Activated T-cell treated with anti-CD3 and anti-CD28 coated beads, Interleukin-2, amount 50 U/mL, for 72 hours (primary cell): ENCODE measurements at regions not wholly inside any gene's neighbourhood (a gene's known extent, or its start where the extent isn't known, plus 50 kb on each side); places are given as distances from the start of the nearest gene placed in this dataset.
"Not testable (repeated sequence)": the region's sequence is repeated elsewhere in the genome, so short reads cannot be mapped to it uniquely, and the experiment has no call there.

ENCODE experiments used
- ATAC-seq, 2 donors: fragments of 150-1000 bp; cut with Tn5 transposase; replicated peaks in 1 of 2; 2 replicates each; pipeline ENCODE4 v1.10.0; 2021; ENCODE audit warnings: moderate library complexity in 2 of 2, mild to moderate bottlenecking in 1 of 2
- DNase-seq, 2 donors: peaks; one replicate each; pipeline ENCODE4 v3.0.0; 2021 to 2022; ENCODE audit warnings: mixed read lengths in 1 of 2
- H3K27ac Mint-ChIP-seq: one replicate; pipeline ENCODE4 v1.8.0; 2022; ENCODE audit warnings: mild to moderate bottlenecking, moderate library complexity, mixed read lengths
- H3K27me3 Mint-ChIP-seq: one replicate; pipeline ENCODE4 v1.8.0; 2022; ENCODE audit warnings: low read depth, mixed read lengths
- H3K36me3 Mint-ChIP-seq, 2 donors: one replicate each; pipeline ENCODE4 v1.8.0; 2022; ENCODE audit warnings: mixed read lengths in 2 of 2, mild to moderate bottlenecking in 1 of 2; ENCODE audit not compliant: insufficient read depth in 2 of 2
- H3K4me1 Mint-ChIP-seq: one replicate; pipeline ENCODE4 v1.8.0; 2022; ENCODE audit warnings: low read depth, mixed read lengths
- H3K4me3 Mint-ChIP-seq, 2 donors: one replicate each; pipeline ENCODE4 v1.8.0; 2022; ENCODE audit warnings: mild to moderate bottlenecking in 2 of 2, mixed read lengths in 2 of 2, moderate library complexity in 2 of 2
- H3K9me3 Mint-ChIP-seq, 2 donors: one replicate each; pipeline ENCODE4 v1.8.0; 2022; ENCODE audit warnings: mixed read lengths in 2 of 2

- H3K4me3 Mint-ChIP-seq, result no peak overlapping the region
These were observed 170.7 kb upstream of the XIST start for GRCh38 chrX:74023203-74023602.

DNA sequence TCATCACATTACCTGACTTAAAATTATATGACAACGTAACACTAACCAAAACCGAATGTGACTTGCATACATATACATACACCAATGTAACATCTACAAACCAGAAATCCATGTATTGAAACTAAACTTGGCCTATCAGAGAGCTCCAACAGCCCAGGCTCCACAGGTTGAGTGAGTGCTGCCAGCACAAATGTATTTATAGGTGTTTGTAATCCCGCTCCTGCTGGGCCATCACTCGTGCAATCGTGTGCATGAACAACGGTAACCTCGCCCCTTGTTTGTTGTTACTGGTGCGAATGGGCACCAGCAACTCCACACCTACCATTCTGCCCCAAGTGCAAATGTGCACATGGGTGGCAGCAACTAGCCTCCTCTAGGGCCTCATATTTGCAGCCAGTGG, 165.7 kb upstream of the XIST start:
- ATAC-seq (no peak), DNase-seq (no peak)
- Mint-ChIP-seq H3K27me3 (peaks cover 6% of the 10 kb centered on the region), H3K4me1 (peaks cover 5% of the 10 kb centered on the region), H3K36me3 (no peaks in the 10 kb centered on the region), H3K27ac (no peak overlapping the region), H3K9me3 (no peaks in the 10 kb centered on the region), H3K4me3 (no peak overlapping the region)

More at GRCh38 chrX:74023203-74023602, 170.7 kb upstream of the XIST start:
- Mint-ChIP-seq H3K27ac (no peak overlapping the region), H3K9me3 (peaks cover 3 to 5% of the 10 kb centered on the region in 2 donors), H3K27me3 (peaks cover 6% of the 10 kb centered on the region), H3K4me1 (no peaks in the 10 kb centered on the region), H3K36me3 (peaks cover 0 to 3% of the 10 kb centered on the region in 2 donors)
- ATAC-seq, result no peak
- no peak for DNase-seq

DNA sequence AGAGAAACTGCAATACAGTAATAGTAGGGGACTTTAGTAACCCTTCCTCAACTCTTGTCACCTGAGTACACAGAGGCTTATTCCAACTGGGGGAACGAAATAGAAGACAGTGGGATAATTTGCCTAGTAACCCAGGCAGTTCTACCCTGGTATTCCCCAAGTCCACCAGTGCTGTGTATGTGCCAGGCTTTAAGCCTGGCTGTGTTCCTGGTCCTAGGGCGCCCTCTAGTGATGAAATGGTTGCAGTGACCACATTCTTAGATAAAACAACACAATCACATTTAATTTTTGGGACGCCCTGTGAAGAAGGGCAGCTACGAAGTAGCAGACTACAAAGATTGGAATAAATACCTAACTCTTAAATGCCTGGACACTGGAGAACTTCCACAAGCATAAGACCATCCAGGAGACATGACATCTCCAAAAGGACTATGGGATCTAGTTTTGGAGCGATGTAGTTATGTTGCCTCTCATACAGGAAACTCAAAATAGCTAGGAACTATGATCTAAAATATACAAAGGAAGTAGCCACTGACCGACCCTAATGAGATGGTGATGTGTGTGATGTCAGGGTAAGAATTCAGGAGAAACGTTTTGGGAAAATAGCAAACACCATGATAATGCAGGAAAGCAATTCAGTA, 163.0 kb upstream of the XIST start:
- peak; percentile 59 to 62 for DNase-seq
- peak; percentile 64 to 86 for ATAC-seq
- peak overlapping the region; percentile 54 for H3K27ac Mint-ChIP-seq
- no peaks in the 10 kb centered on the region for H3K27me3 Mint-ChIP-seq
- H3K4me1 Mint-ChIP-seq, result peaks cover 5% of the 10 kb centered on the region
- no peaks in the 10 kb centered on the region for H3K9me3 Mint-ChIP-seq
- no peak overlapping the region for H3K4me3 Mint-ChIP-seq
- H3K36me3 Mint-ChIP-seq, result no peaks in the 10 kb centered on the region

DNA sequence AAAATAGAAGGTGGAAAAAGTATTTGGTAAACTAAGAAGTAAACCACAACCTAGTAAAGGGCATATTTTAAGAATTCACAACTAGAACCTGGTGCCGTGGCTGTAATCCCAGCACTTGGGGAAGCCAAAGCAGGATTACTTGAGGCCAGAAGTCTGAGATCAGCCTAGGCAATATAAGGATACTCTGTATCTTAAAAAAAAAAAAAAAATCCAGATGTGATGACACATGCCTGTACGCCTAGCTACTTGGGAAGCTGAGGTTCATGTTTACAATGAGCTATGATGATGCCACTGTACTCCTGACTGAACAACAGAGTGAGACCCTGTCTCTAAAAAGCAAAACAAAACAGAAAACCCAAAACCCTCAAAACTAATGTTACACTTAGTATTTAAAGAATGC, 156.5 kb upstream of the XIST start:
- DNase-seq (no peak), ATAC-seq (no peak)
- peaks cover 0 to 2% of the 10 kb centered on the region in 2 donors for H3K9me3 Mint-ChIP-seq
- no peaks in the 10 kb centered on the region for H3K4me1 Mint-ChIP-seq
- no peaks in the 10 kb centered on the region for H3K27me3 Mint-ChIP-seq
- H3K27ac Mint-ChIP-seq, result no peak overlapping the region
- no peak overlapping the region for H3K4me3 Mint-ChIP-seq
- H3K36me3 Mint-ChIP-seq, result peaks cover 3 to 9% of the 10 kb centered on the region in 2 donors

DNA sequence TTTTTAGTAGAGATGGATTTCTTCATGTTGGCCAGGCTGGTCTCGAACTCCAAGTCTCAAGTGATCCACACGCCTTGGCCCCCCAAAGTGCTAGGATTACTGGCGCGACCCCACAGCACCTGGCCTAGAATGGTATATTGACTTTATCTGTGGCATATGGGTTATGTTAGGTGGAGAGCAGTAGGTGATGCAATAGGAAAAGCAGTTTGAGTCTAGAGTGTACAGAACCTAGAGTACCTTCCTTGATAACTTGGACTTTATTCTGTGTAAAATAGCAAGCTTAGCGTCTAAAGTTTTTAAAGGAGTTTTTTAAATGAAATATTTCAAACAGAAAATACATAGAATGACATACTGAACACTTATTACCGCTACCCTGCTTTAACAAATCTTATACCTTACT, 139.5 kb upstream of the XIST start:
- DNase-seq (no peak), ATAC-seq (no peak)
- H3K36me3 Mint-ChIP-seq, result peaks cover 7 to 25% of the 10 kb centered on the region in 2 donors
- no peaks in the 10 kb centered on the region for H3K9me3 Mint-ChIP-seq
- H3K4me1 Mint-ChIP-seq, result peaks cover 5% of the 10 kb centered on the region
- H3K27ac Mint-ChIP-seq, result no peak overlapping the region
- no peak overlapping the region for H3K4me3 Mint-ChIP-seq
- H3K27me3 Mint-ChIP-seq, result no peaks in the 10 kb centered on the region

- no peak for DNase-seq
- Mint-ChIP-seq H3K4me1 (peaks cover 5% of the 10 kb centered on the region), H3K9me3 (no peaks in the 10 kb centered on the region), H3K27ac (no peak overlapping the region), H3K36me3 (peaks cover 4 to 26% of the 10 kb centered on the region in 2 donors), H3K4me3 (no peak overlapping the region), H3K27me3 (no peaks in the 10 kb centered on the region)
- no peak for ATAC-seq
These were observed 134.7 kb upstream of the XIST start for GRCh38 chrX:73987166-73987565.

DNA sequence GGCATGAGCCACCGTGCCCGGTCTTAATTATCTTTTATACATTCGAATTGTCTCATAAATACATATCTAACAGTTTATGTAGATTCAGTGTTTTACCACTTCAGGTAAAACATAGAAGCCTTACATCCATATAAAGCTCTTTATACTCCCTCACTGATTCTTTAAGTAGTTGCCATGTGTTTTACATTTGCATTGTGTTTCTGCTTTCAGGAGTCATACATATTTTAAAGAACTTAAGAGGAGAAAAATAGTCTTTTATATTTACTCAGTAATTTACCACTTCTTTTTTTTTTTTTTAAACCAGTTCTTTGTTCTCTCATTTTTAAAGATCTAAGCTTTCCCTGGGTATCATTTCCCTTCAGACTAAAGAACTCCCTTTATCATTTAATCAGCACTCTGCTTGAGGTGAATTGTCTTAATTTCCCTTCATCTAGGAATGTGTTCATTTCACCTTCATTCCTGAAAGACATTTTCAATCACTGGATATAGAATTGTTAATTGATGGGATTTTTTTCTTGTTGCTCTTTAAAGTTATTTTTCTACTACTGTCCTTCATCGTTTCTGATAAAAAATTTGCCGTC, 127.1 kb upstream of the XIST start:
- DNase-seq, result no peak
- peaks cover 0 to 7% of the 10 kb centered on the region in 2 donors for H3K36me3 Mint-ChIP-seq
- peaks cover 50% of the 10 kb centered on the region for H3K4me1 Mint-ChIP-seq
- no peak overlapping the region for H3K4me3 Mint-ChIP-seq
- no peak overlapping the region for H3K27ac Mint-ChIP-seq
- H3K27me3 Mint-ChIP-seq, result no peaks in the 10 kb centered on the region
- no peaks in the 10 kb centered on the region for H3K9me3 Mint-ChIP-seq
- no peak for ATAC-seq

DNA sequence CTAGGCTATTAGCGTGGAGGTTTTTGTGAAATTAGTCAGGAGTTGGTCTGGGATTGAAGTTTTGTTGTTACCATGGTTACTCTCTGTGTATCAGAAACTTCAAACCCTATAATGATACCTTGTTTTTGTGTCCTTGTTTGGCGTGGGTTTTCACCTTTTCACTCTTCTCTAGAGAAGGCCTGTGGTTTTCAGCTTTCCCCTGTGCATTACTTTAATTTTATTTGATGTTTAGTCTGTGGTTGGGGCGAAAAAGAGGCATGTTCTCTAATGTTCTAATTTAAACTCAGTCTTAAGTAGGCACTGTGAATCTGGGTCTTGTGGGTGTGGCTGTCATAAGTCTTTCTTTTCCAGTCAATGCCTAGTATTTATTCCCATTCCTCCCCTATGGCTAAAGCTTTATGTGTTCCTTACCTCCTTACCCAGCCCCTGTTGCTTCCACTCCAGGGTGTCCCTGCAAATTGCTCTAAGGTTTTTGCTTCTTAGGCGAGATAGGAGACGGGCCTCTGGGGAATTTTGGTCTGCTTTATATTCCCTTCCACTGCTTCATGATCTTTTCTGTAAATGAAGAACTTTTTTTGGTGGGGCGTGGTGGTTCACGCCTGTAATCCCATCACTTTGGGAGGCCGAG, 125.1 kb upstream of the XIST start:
- peak; percentile 79 to 97 for ATAC-seq
- H3K4me3 Mint-ChIP-seq, result peak overlapping the region; percentile 22 to 32

GRCh38 chrX:73967461-73967860, 114.9 kb upstream of the XIST start:
- H3K9me3 Mint-ChIP-seq, H3K27me3 Mint-ChIP-seq, H3K4me3 Mint-ChIP-seq, DNase-seq, ATAC-seq, H3K27ac Mint-ChIP-seq: not testable (repeated sequence)
- Mint-ChIP-seq H3K4me1 (peaks cover 21% of the 10 kb centered on the region), H3K36me3 (peaks cover 0 to 19% of the 10 kb centered on the region in 2 donors)

More for the DNA sequence above, 125.1 kb upstream of the XIST start:
- Mint-ChIP-seq H3K27ac (peak overlapping the region; percentile 75), H3K36me3 (peaks cover 1 to 5% of the 10 kb centered on the region in 2 donors), H3K27me3 (no peaks in the 10 kb centered on the region), H3K4me1 (peaks cover 50% of the 10 kb centered on the region), H3K9me3 (no peaks in the 10 kb centered on the region)
- DNase-seq, result peak; percentile 2 to 18

- Mint-ChIP-seq H3K36me3 (peaks cover 0 to 20% of the 10 kb centered on the region in 2 donors), H3K4me1 (peaks cover 18% of the 10 kb centered on the region), H3K27ac (no peak overlapping the region), H3K9me3 (no peaks in the 10 kb centered on the region), H3K27me3 (no peaks in the 10 kb centered on the region), H3K4me3 (no peak overlapping the region)
- DNase-seq (no peak), ATAC-seq (no peak)
These were observed 113.3 kb upstream of the XIST start for GRCh38 chrX:73965833-73966232.

DNA sequence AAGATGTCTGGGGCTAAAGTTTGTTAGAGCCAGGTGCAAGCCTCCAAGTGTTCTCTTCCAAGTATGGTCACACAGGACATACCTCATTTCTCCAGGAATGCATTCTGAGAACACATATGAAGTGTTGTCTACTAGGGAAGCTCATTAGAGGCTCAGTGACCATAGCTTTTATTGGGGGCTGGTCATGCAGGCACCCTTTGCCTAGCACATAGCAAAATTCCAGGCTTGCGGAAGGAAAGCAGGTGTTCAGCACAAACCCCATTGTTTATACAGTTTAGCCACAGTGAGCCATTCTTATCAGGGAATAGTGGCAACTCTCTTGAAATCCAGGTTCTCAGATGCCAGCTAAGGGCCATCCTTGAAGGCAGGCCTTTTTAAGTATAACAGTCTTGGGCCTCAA, 112.1 kb upstream of the XIST start:
- no peak overlapping the region for H3K4me3 Mint-ChIP-seq
- ATAC-seq (no peak), DNase-seq (no peak)
- H3K4me1 Mint-ChIP-seq, result peaks cover 30% of the 10 kb centered on the region
- no peaks in the 10 kb centered on the region for H3K27me3 Mint-ChIP-seq
- peaks cover 0 to 13% of the 10 kb centered on the region in 2 donors for H3K36me3 Mint-ChIP-seq
- no peak overlapping the region for H3K27ac Mint-ChIP-seq
- no peaks in the 10 kb centered on the region for H3K9me3 Mint-ChIP-seq

DNA sequence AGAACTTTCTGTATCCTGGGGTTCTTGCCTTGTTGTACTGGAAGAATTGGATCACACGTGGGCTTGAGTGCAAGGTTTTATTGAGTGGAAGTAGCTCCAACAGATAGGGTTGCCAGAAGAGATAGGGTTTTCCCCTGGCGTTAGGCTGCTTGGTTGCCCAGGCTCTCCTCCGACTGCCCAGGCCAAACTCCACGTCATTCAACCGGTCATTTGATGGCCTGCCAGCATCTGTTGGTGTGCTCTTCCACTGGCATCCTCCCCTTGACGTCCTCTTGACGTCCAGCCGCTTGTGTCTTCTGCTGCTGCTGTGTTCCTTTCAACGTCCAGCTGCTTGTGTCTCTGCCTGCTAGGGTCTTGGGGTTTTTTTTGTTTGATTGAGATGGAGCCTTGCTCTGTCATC, 111.2 kb upstream of the XIST start:
- DNase-seq (no peak), ATAC-seq (no peak)
- Mint-ChIP-seq H3K4me1 (peaks cover 38% of the 10 kb centered on the region), H3K27ac (no peak overlapping the region), H3K9me3 (no peaks in the 10 kb centered on the region), H3K36me3 (peaks cover 0 to 9% of the 10 kb centered on the region in 2 donors), H3K4me3 (no peak overlapping the region), H3K27me3 (no peaks in the 10 kb centered on the region)

DNA sequence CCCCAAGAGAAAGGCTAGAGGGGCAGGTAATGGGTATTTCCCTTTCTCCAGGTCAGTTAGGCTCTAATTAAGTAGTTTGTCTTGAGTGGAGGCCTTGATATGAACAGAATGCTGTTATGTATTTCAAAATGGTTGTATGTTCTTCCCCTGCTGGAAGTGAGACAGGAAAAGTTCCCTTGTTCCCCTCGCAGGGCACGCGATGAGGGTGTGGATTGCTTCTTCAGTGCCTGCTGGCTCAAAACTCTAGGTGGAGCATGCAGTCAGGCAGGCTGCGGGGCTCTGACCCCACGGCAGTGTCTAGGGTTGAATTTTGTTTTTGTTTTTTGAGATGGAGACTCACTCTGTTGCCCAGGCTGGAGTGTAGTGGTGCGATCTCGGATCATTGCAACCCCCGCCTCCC, 110.4 kb upstream of the XIST start:
- peaks cover 44% of the 10 kb centered on the region for H3K4me1 Mint-ChIP-seq
- ATAC-seq, result no peak
- no peak overlapping the region for H3K27ac Mint-ChIP-seq
- H3K36me3 Mint-ChIP-seq, result peaks cover 0 to 9% of the 10 kb centered on the region in 2 donors
- no peak for DNase-seq
- H3K4me3 Mint-ChIP-seq, result no peak overlapping the region
- no peaks in the 10 kb centered on the region for H3K9me3 Mint-ChIP-seq
- H3K27me3 Mint-ChIP-seq, result no peaks in the 10 kb centered on the region
